ENCODE measurements at regions not wholly inside any gene's neighbourhood (a gene's known extent, or its start where the extent isn't known, plus 50 kb on each side); places are given as distances from the start of the nearest gene placed in this dataset.
A peak's percentile ranks its signal among the peaks of the same experiment; 100 is the strongest.

DNA sequence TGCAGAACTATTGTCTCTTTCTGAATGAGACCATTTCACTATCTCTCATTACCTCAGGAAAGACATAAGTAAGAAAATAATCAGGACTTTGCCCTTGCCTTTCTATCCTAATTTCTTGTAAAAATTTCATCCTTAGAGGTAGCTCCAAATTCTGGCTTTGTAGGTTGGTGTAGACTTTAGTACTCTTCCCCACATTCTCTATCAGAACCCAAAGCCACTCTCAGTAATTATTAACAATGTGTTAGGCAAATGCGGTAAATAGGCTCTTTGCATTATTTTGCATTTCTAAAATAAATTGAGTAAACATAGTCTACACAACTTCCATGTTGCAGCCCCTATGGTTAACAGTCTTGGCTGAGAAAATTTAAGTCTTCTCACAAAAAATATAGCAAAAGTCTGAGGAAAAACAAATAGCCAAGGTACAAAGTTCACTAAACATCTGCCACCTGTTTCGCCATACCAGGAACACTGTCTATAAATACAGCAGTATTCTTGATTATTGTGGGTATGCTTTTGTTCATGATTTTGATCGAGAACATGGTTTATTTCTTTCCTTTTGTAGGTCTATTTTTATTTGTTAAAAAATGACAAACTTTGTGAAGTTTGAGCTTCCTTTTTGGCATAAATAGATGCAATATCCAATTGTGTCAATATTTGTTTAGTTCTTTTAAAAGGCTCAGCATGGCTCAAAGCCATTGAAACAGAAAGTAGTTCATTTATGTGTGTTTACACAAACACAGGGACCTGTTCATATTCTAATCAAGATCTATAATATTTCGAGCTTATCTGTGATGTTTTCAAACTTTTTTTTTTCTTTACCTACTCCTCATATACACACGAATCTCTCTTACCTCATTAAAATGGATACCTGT is 1061.5 kb downstream of the CNTNAP5 start (continued):
- TF ChIP-seq TARDBP (CRISPR knock-in tag; IDR thresholded peaks at IDR 0.05) (peak; percentile 64; the same call in 1 of the 2 replicates), ZNF776 (CRISPR knock-in tag; IDR thresholded peaks at IDR 0.05) (no peak), MED1 (CRISPR knock-in tag; IDR thresholded peaks at IDR 0.05) (peak; percentile 23; the same call in 1 of the 2 replicates), ZBTB42 (CRISPR knock-in tag; IDR thresholded peaks at IDR 0.05) (no peak), RARA (CRISPR knock-in tag; IDR thresholded peaks at IDR 0.05) (no peak), ZNF317 (CRISPR knock-in tag; IDR thresholded peaks at IDR 0.05) (peak; percentile 34; the same call in 1 of the 2 replicates), MXI1 (IDR thresholded peaks at IDR 0.05; ENCODE audit: borderline replicate concordance, low read depth, low read length) (no peak), ZNF329 (CRISPR knock-in tag; IDR thresholded peaks at IDR 0.05; ENCODE audit: low read depth) (no peak), SOX13 (IDR thresholded peaks at IDR 0.05) (no peak), SOX13 (CRISPR knock-in tag; conservative IDR thresholded peaks at IDR 0.05 in 1 of 2, IDR thresholded peaks at IDR 0.05 in 1 of 2) (peak in 1 of 2 experiments; percentile 84; a peak in 2 of 4 replicates), KDM1A (CRISPR knock-in tag; IDR thresholded peaks at IDR 0.05) (no peak), ISL2 (CRISPR knock-in tag; IDR thresholded peaks at IDR 0.05) (peak; percentile 39; the same call in 1 of the 2 replicates), YY1 (IDR thresholded peaks at IDR 0.05; ENCODE audit: insufficient read depth, insufficient replicate concordance, low read depth, low read length) (no peak), ZFAT (CRISPR knock-in tag; conservative IDR thresholded peaks at IDR 0.05) (0 out of 2 replicates have a peak, but pooled peaks have one; percentile 32), SMAD9 (CRISPR knock-in tag; IDR thresholded peaks at IDR 0.05) (no peak), ZNF337 (CRISPR knock-in tag; IDR thresholded peaks at IDR 0.05; ENCODE audit: borderline replicate concordance, low read depth) (no peak), GATAD2A (CRISPR knock-in tag; IDR thresholded peaks at IDR 0.05) (peak; percentile 77), FOXP1 (IDR thresholded peaks at IDR 0.05) (no peak), FOXP1 (CRISPR knock-in tag; IDR thresholded peaks at IDR 0.05) (peak; percentile 84)
- TF ChIP-seq, protein P1, sequence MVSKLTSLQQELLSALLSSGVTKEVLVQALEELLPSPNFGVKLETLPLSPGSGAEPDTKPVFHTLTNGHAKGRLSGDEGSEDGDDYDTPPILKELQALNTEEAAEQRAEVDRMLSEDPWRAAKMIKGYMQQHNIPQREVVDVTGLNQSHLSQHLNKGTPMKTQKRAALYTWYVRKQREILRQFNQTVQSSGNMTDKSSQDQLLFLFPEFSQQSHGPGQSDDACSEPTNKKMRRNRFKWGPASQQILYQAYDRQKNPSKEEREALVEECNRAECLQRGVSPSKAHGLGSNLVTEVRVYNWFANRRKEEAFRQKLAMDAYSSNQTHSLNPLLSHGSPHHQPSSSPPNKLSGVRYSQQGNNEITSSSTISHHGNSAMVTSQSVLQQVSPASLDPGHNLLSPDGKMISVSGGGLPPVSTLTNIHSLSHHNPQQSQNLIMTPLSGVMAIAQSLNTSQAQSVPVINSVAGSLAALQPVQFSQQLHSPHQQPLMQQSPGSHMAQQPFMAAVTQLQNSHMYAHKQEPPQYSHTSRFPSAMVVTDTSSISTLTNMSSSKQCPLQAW (CRISPR knock-in tag; IDR thresholded peaks at IDR 0.05) = no peak
- TF ChIP-seq, protein P2, sequence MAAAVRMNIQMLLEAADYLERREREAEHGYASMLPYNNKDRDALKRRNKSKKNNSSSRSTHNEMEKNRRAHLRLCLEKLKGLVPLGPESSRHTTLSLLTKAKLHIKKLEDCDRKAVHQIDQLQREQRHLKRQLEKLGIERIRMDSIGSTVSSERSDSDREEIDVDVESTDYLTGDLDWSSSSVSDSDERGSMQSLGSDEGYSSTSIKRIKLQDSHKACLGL (CRISPR knock-in tag; IDR thresholded peaks at IDR 0.05) = no peak
- TF ChIP-seq, protein P3, sequence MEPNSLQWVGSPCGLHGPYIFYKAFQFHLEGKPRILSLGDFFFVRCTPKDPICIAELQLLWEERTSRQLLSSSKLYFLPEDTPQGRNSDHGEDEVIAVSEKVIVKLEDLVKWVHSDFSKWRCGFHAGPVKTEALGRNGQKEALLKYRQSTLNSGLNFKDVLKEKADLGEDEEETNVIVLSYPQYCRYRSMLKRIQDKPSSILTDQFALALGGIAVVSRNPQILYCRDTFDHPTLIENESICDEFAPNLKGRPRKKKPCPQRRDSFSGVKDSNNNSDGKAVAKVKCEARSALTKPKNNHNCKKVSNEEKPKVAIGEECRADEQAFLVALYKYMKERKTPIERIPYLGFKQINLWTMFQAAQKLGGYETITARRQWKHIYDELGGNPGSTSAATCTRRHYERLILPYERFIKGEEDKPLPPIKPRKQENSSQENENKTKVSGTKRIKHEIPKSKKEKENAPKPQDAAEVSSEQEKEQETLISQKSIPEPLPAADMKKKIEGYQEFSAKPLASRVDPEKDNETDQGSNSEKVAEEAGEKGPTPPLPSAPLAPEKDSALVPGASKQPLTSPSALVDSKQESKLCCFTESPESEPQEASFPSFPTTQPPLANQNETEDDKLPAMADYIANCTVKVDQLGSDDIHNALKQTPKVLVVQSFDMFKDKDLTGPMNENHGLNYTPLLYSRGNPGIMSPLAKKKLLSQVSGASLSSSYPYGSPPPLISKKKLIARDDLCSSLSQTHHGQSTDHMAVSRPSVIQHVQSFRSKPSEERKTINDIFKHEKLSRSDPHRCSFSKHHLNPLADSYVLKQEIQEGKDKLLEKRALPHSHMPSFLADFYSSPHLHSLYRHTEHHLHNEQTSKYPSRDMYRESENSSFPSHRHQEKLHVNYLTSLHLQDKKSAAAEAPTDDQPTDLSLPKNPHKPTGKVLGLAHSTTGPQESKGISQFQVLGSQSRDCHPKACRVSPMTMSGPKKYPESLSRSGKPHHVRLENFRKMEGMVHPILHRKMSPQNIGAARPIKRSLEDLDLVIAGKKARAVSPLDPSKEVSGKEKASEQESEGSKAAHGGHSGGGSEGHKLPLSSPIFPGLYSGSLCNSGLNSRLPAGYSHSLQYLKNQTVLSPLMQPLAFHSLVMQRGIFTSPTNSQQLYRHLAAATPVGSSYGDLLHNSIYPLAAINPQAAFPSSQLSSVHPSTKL (CRISPR knock-in tag; IDR thresholded peaks at IDR 0.05) = peak; percentile 86
- TF ChIP-seq, protein P4, sequence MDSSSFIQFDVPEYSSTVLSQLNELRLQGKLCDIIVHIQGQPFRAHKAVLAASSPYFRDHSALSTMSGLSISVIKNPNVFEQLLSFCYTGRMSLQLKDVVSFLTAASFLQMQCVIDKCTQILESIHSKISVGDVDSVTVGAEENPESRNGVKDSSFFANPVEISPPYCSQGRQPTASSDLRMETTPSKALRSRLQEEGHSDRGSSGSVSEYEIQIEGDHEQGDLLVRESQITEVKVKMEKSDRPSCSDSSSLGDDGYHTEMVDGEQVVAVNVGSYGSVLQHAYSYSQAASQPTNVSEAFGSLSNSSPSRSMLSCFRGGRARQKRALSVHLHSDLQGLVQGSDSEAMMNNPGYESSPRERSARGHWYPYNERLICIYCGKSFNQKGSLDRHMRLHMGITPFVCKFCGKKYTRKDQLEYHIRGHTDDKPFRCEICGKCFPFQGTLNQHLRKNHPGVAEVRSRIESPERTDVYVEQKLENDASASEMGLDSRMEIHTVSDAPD (CRISPR knock-in tag; IDR thresholded peaks at IDR 0.05) = no peak

Data from HepG2 (cell line).